Suprapubic skin (tissue), 4 donors: ENCODE measurements at regions not wholly inside any gene's neighbourhood (a gene's known extent, or its start where the extent isn't known, plus 50 kb on each side); places are given as distances from the start of the nearest gene placed in this dataset.

Source experiments
- CTCF ChIP-seq, 2 donors: fragments of 200-600 bp in 1 of 2; fragments of 450-650 bp in 1 of 2; sonication (generic) in 1 of 2; IDR thresholded peaks; one replicate each; pipeline ENCODE4 v1.5.1; 2016 to 2019; ENCODE audit warnings: antibody characterized with exemption in 2 of 2, mild to moderate bottlenecking in 1 of 2, moderate library complexity in 1 of 2
- EP300 ChIP-seq: sonication (generic); formaldehyde crosslinking; IDR thresholded peaks from one replicate; pipeline ENCODE4 v1.6.1; 2017; ENCODE audit warnings: antibody characterized with exemption
- POLR2A ChIP-seq, 2 donors: fragments of 450-650 bp; IDR thresholded peaks; one replicate each; pipeline ENCODE4 v1.6.1; 2017; ENCODE audit warnings: antibody characterized with exemption in 2 of 2, mild to moderate bottlenecking in 2 of 2, moderate library complexity in 2 of 2
- POLR2AphosphoS5 ChIP-seq, 3 donors: sonication (generic); formaldehyde crosslinking; IDR thresholded peaks; one replicate each; pipeline ENCODE4 v1.6.1; 2017; ENCODE audit warnings: antibody characterized with exemption in 3 of 3

GRCh38 chr18:78727057-78727739 lies 252.4 kb upstream of the SALL3 start:
- TF ChIP-seq POLR2A (IDR thresholded peaks at IDR 0.05): no peak
- no peak for TF ChIP-seq POLR2AphosphoS5 (IDR thresholded peaks at IDR 0.05)
- no peak for TF ChIP-seq CTCF (IDR thresholded peaks at IDR 0.05)
- TF ChIP-seq EP300: no peak
